GM12878 (cell line): ENCODE measurements at regions not wholly inside any gene's neighbourhood (a gene's known extent, or its start where the extent isn't known, plus 50 kb on each side); places are given as distances from the start of the nearest gene placed in this dataset.

Source experiments
- ATAC-seq: fragments of 200-7000 bp; cut with Tn5 transposase; 3 replicates; pipeline ENCODE4 v1.9.1; 2020; ENCODE audit warnings: mild to moderate bottlenecking, moderate library complexity
- BruUV-seq: library from RNA; stranded (reverse); fragments of 400-500 nt; replicated peaks from 2 replicates; lab custom pipeline; 2021; lab: Mats Ljungman, UMichigan
- CTCF ChIA-PET: fragments of 300-600 bp; sonication (Branson Sonifier 250); formaldehyde crosslinking; extraction: SDS; loops from one replicate; lab custom pipeline; 2021; ENCODE audit warnings: inconsistent platforms; lab: Yijun Ruan, JAX
- POLR2A ChIA-PET: fragments of 350-600 bp; formaldehyde crosslinking; extraction: SDS; loops from one replicate; lab custom pipeline; 2021; ENCODE audit warnings: inconsistent platforms; lab: Charles Lee
- RAD21 ChIA-PET: fragments of 300-600 bp; sonication (Branson Sonifier 250); formaldehyde crosslinking; loops from one replicate; lab custom pipeline; 2023; ENCODE audit warnings: antibody characterized with exemption; ENCODE audit not compliant: unreplicated experiment; lab: Charles Lee
- SMC1A ChIA-PET: fragments of 300-600 bp; sonication (Branson Sonifier 250); formaldehyde crosslinking; loops from one replicate; lab custom pipeline; 2023; ENCODE audit not compliant: unreplicated experiment, uncharacterized antibody; lab: Charles Lee
- DNase-seq: peaks from one replicate; pipeline ENCODE4 v3.0.0-alpha.2; 2011; ENCODE audit warnings: low read depth, low spot score
- FAIRE-seq: peaks from 3 replicates; lab custom pipeline; 2011; peaks lifted over from hg19 to GRCh38; lab: Jason Lieb, UNC
- H2AFZ ChIP-seq: 2 replicates; pipeline ENCODE4 v1.6.0; 2011; ENCODE audit warnings: low read depth, low read length, control low read depth; ENCODE audit not compliant: control insufficient read depth
- H3K27ac ChIP-seq: 2 replicates; pipeline ENCODE4 v1.5.1; 2011; ENCODE audit warnings: control low read depth; ENCODE audit not compliant: control insufficient read depth, insufficient read depth
- H3K27me3 ChIP-seq, 2 experiments: replicated peaks in 1 of 2; 2 replicates each; pipeline versions ENCODE4 v1.6.0 to v1.6.1; 2011; ENCODE audit warnings: low read length in 1 of 2; ENCODE audit not compliant: control insufficient read depth in 2 of 2, insufficient read depth in 2 of 2
- H3K36me3 ChIP-seq, 2 experiments: 2 replicates each; pipeline ENCODE4 v1.5.1; 2011; ENCODE audit warnings: low read length in 1 of 2; ENCODE audit not compliant: control insufficient read depth in 2 of 2, insufficient read depth in 2 of 2
- H3K4me1 ChIP-seq: 2 replicates; pipeline ENCODE4 v1.6.1; 2011; ENCODE audit warnings: mild to moderate bottlenecking, low read length, moderate library complexity, mixed read lengths; ENCODE audit not compliant: control insufficient read depth, insufficient read depth
- H3K4me2 ChIP-seq: 2 replicates; pipeline ENCODE4 v1.6.0; 2011; ENCODE audit warnings: control low read depth; ENCODE audit not compliant: control insufficient read depth, insufficient read depth
- H3K4me3 ChIP-seq: fragments of 200-600 bp; sonication (generic); 2 replicates; pipeline ENCODE4 v1.5.1; 2016
- H3K79me2 ChIP-seq: 2 replicates; pipeline ENCODE4 v1.6.0; 2011; ENCODE audit warnings: low read length; ENCODE audit not compliant: control insufficient read depth, insufficient read depth
- H3K9ac ChIP-seq: 2 replicates; pipeline ENCODE4 v1.8.0; 2011; ENCODE audit warnings: low read length, control low read depth, mixed read lengths; ENCODE audit not compliant: control insufficient read depth, insufficient read depth
- H3K9me3 ChIP-seq: replicated peaks from 3 replicates; pipeline ENCODE4 v1.5.1; 2011; ENCODE audit warnings: mild to moderate bottlenecking, low read length; ENCODE audit not compliant: control insufficient read depth, insufficient read depth
- H4K20me1 ChIP-seq: 2 replicates; pipeline ENCODE4 v1.6.0; 2011; ENCODE audit not compliant: control insufficient read depth, insufficient read depth
- CTCF ChIP-seq, 3 experiments: IDR thresholded peaks in 2 of 3; conservative IDR thresholded peaks in 1 of 3; 2 replicates each; pipeline ENCODE4 v1.5.1; 2011; ENCODE audit warnings: low read depth in 3 of 3, low read length in 3 of 3, mild to moderate bottlenecking in 3 of 3, control low read depth in 2 of 3, moderate library complexity in 2 of 3, inconsistent platforms in 1 of 3, mixed read lengths in 1 of 3; ENCODE audit not compliant: control insufficient read depth in 2 of 3, insufficient read depth in 1 of 3; ENCODE audit errors: extremely low read depth in 1 of 3
- E2F8 ChIP-seq: fragments of 450-650 bp; IDR thresholded peaks from 2 replicates; pipeline ENCODE4 v1.6.1; 2018; ENCODE audit warnings: mild to moderate bottlenecking, low read depth, moderate library complexity; ENCODE audit not compliant: partially characterized antibody
- HSF1 ChIP-seq: fragments of 150-350 bp; IDR thresholded peaks from 2 replicates; pipeline ENCODE4 v1.6.1; 2014; ENCODE audit warnings: mild to moderate bottlenecking, low read depth, low read length
- NFYB ChIP-seq: IDR thresholded peaks from 2 replicates; pipeline ENCODE4 v1.6.1; 2011; ENCODE audit warnings: low read depth, mild to moderate bottlenecking, low read length, improper control_type of control experiment, moderate library complexity; ENCODE audit not compliant: insufficient read depth
- NRF1 ChIP-seq: conservative IDR thresholded peaks from 2 replicates; pipeline ENCODE4 v1.6.1; 2011; ENCODE audit warnings: mild to moderate bottlenecking, low read depth, low read length, improper control_type of control experiment
- PBX3 ChIP-seq: IDR thresholded peaks from 2 replicates; pipeline ENCODE4 v1.6.1; 2011; ENCODE audit warnings: mild to moderate bottlenecking, low read depth, low read length, moderate library complexity; ENCODE audit not compliant: insufficient replicate concordance
- RFX5 ChIP-seq: IDR thresholded peaks from 2 replicates; pipeline ENCODE4 v1.6.1; 2011; ENCODE audit warnings: low read depth, low read length, improper control_type of control experiment
- SIX5 ChIP-seq: IDR thresholded peaks from 2 replicates; pipeline ENCODE4 v1.6.1; 2011; ENCODE audit warnings: mild to moderate bottlenecking, low read depth, low read length, moderate library complexity; ENCODE audit not compliant: severe bottlenecking
- ZBED1 ChIP-seq: IDR thresholded peaks from 2 replicates; pipeline ENCODE4 v1.6.1; 2016; ENCODE audit warnings: borderline replicate concordance
- WGBS: methylation state at CpG from one replicate; pipeline ENCODE4 v1.1.6; 2016; ENCODE audit warnings: low lambda C conversion rate; ENCODE audit not compliant: insufficient replicate concordance, insufficient coverage; ENCODE audit errors: missing lambda C conversion rate; 5-methylcytosine and 5-hydroxymethylcytosine counted together
- in situ Hi-C: fragments of 300-500 bp; cut with MboI; formaldehyde crosslinking; loops from 9 replicates; pipeline ENCODE4 v1.14.3; 2018; ENCODE audit warnings: mixed read lengths
- intact Hi-C: fragments of 100-400 bp; cut with micrococcal nuclease; formaldehyde crosslinking; loops from one replicate; pipeline ENCODE4 v1.14.2; 2022; ENCODE audit not compliant: unreplicated experiment

GRCh38 chr9:103126494-103126893 is 131.4 kb downstream of the CYLC2 start:
- Histone ChIP-seq H4K20me1 (no peaks in the 10 kb centered on the region), H2AFZ (no peak overlapping the region), H3K27ac (no peak overlapping the region), H3K4me3 (no peak overlapping the region), H3K27me3 (no peaks in the 10 kb centered on the region), H3K4me2 (no peak overlapping the region), H3K9me3 (no peaks in the 10 kb centered on the region), H3K4me1 (no peaks in the 10 kb centered on the region), H3K79me2 (no peaks in the 10 kb centered on the region), H3K36me3 (no peaks in the 10 kb centered on the region), H3K9ac (no peak overlapping the region)
- 35% methylated on average over 2 of the region's 2 CpGs for whole genome bisulfite sequencing
- POLR2A ChIA-PET: no interaction called here
- RAD21 ChIA-PET: no interaction called here
- intact Hi-C loops: no loop called here
- no TSS peak for BruUV-seq
- CTCF ChIA-PET: no interaction called here
- no peak for ATAC-seq
- TF ChIP-seq E2F8: no peak
- TF ChIP-seq RFX5: no peak
- TF ChIP-seq NFYB: no peak
- no peak for TF ChIP-seq NRF1
- no peak for TF ChIP-seq PBX3
- TF ChIP-seq CTCF (IDR thresholded peaks at IDR 0.05 in 2 of 3, conservative IDR thresholded peaks at IDR 0.05 in 1 of 3; ENCODE audit: control insufficient read depth in 2 of 3, extremely low read depth in 1 of 3, insufficient read depth in 1 of 3, low read depth in 3 of 3, low read length in 3 of 3): no peak
- no peak for TF ChIP-seq SIX5
- no peak for TF ChIP-seq HSF1
- TF ChIP-seq ZBED1: no peak
- no peak for DNase-seq
- no peak for FAIRE-seq
- in situ Hi-C loops: no loop called here
- SMC1A ChIA-PET: no interaction called here
